HG02588 (cell line): ENCODE measurements at regions not wholly inside any gene's neighbourhood (a gene's known extent, or its start where the extent isn't known, plus 50 kb on each side); places are given as distances from the start of the nearest gene placed in this dataset.

Experiments
- ATAC-seq: cut with Tn5 transposase; IDR thresholded peaks from one replicate; pipeline ENCODE4 v1.9.1; 2021; ENCODE audit warnings: mild to moderate bottlenecking, moderate library complexity; ENCODE audit not compliant: unreplicated experiment

GRCh38 chr10:123552760-123553554 lies 113.2 kb upstream of the GPR26 start:
- ATAC-seq = no peak

- ATAC-seq = no peak
Measured at GRCh38 chr10:123553810-123554430, 112.2 kb upstream of the GPR26 start.

GRCh38 chr10:123554656-123555055 lies 111.5 kb upstream of the GPR26 start:
- no peak for ATAC-seq

GRCh38 chr10:123555616-123556015 lies 110.5 kb upstream of the GPR26 start:
- no peak for ATAC-seq

- no peak for ATAC-seq
Measured at GRCh38 chr10:123556049-123556448, 110.1 kb upstream of the GPR26 start.

GRCh38 chr10:123556736-123557135 lies 109.4 kb upstream of the GPR26 start:
- ATAC-seq = no peak

GRCh38 chr10:123557366-123558108 lies 108.6 kb upstream of the GPR26 start:
- no peak for ATAC-seq

GRCh38 chr10:123558651-123559050 lies 107.5 kb upstream of the GPR26 start:
- no peak for ATAC-seq

- ATAC-seq = peak; percentile 65
Measured at GRCh38 chr10:123559066-123559822, 106.9 kb upstream of the GPR26 start.

GRCh38 chr10:123559823-123560092 lies 106.4 kb upstream of the GPR26 start:
- no peak for ATAC-seq

GRCh38 chr10:123560301-123561140 lies 105.6 kb upstream of the GPR26 start:
- ATAC-seq = no peak

- no peak for ATAC-seq
Measured at GRCh38 chr10:123561141-123561440, 105.1 kb upstream of the GPR26 start.

GRCh38 chr10:123562387-123562786 lies 103.8 kb upstream of the GPR26 start:
- no peak for ATAC-seq

- ATAC-seq = no peak
Measured at GRCh38 chr10:123562811-123563580, 103.2 kb upstream of the GPR26 start.

GRCh38 chr10:123563581-123563855 lies 102.6 kb upstream of the GPR26 start:
- ATAC-seq = no peak

GRCh38 chr10:123563994-123564393 lies 102.2 kb upstream of the GPR26 start:
- ATAC-seq = no peak

GRCh38 chr10:123564631-123565030 lies 101.5 kb upstream of the GPR26 start:
- ATAC-seq = no peak

- no peak for ATAC-seq
Measured at GRCh38 chr10:123565691-123566660, 100.2 kb upstream of the GPR26 start.
